CD14-positive monocyte (primary cell): ENCODE measurements at regions not wholly inside any gene's neighbourhood (a gene's known extent, or its start where the extent isn't known, plus 50 kb on each side); places are given as distances from the start of the nearest gene placed in this dataset.

ENCODE experiments used
- DNase-seq, 3 donors: peaks; one replicate each; pipeline ENCODE4 v3.0.0-alpha.2; 2011 to 2022
- H2AFZ ChIP-seq: 2 replicates; pipeline ENCODE4 v1.6.0; 2012; ENCODE audit warnings: mild to moderate bottlenecking, low read depth, low read length, inconsistent platforms; ENCODE audit not compliant: insufficient read depth, poor library complexity, severe bottlenecking
- H3K27ac ChIP-seq, 2 donors: 1 replicate in 1 of 2; 2 replicates in 1 of 2; pipeline ENCODE4 v1.5.1; 2012 to 2013; ENCODE audit warnings: low read length in 2 of 2, control low read depth in 1 of 2, inconsistent platforms in 1 of 2, low read depth in 1 of 2, mild to moderate bottlenecking in 1 of 2
- H3K27me3 ChIP-seq, 2 donors: one replicate each; pipeline versions ENCODE4 v1.6.0 to v1.6.1; 2011 to 2013; ENCODE audit warnings: low read length in 2 of 2; ENCODE audit not compliant: control insufficient read depth in 2 of 2, insufficient read depth in 2 of 2
- H3K36me3 ChIP-seq, 2 donors: replicated peaks in 1 of 2; 1 replicate in 1 of 2; 2 replicates in 1 of 2; pipeline versions ENCODE4 v1.5.1 to v1.6.1; 2012 to 2013; ENCODE audit warnings: low read length in 2 of 2, control low read depth in 1 of 2, inconsistent platforms in 1 of 2, mild to moderate bottlenecking in 1 of 2; ENCODE audit not compliant: insufficient read depth in 2 of 2, control insufficient read depth in 1 of 2
- H3K4me1 ChIP-seq, 2 donors: 1 replicate in 1 of 2; 2 replicates in 1 of 2; pipeline versions ENCODE4 v1.5.1 to v1.6.1; 2012 to 2013; ENCODE audit warnings: low read length in 2 of 2, control low read depth in 1 of 2, inconsistent platforms in 1 of 2, mild to moderate bottlenecking in 1 of 2, moderate library complexity in 1 of 2; ENCODE audit not compliant: insufficient read depth in 2 of 2, control insufficient read depth in 1 of 2
- H3K4me2 ChIP-seq: replicated peaks from 2 replicates; pipeline ENCODE3; 2012; ENCODE audit warnings: low read length, moderate library complexity, mild to moderate bottlenecking; ENCODE audit not compliant: poor library complexity, severe bottlenecking; ENCODE audit errors: extremely low read depth
- H3K4me3 ChIP-seq, 3 experiments: fragments of 200-600 bp in 1 of 3; sonication (generic) in 1 of 3; replicated peaks in 1 of 3; 1 replicate in 2 of 3; 2 replicates in 1 of 3; pipeline ENCODE4 v1.5.1; 2011 to 2013; ENCODE audit warnings: low read length in 3 of 3, mild to moderate bottlenecking in 3 of 3, control low read depth in 2 of 3, low read depth in 2 of 3, inconsistent platforms in 1 of 3, moderate library complexity in 1 of 3
- H3K79me2 ChIP-seq: 2 replicates; pipeline ENCODE4 v1.6.0; 2012; ENCODE audit warnings: mild to moderate bottlenecking, control low read depth, inconsistent platforms, low read length, moderate library complexity; ENCODE audit not compliant: insufficient read depth
- H3K9ac ChIP-seq: 2 replicates; pipeline ENCODE4 v1.6.0; 2017; ENCODE audit warnings: low read length, mild to moderate bottlenecking; ENCODE audit not compliant: insufficient read depth, poor library complexity, severe bottlenecking
- H3K9me3 ChIP-seq, 2 donors: replicated peaks in 1 of 2; 1 replicate in 1 of 2; 2 replicates in 1 of 2; pipeline versions ENCODE4 v1.5.1 to v1.6.1; 2012 to 2013; ENCODE audit warnings: low read length in 2 of 2, control low read depth in 1 of 2; ENCODE audit not compliant: control insufficient read depth in 1 of 2, insufficient read depth in 1 of 2
- H4K20me1 ChIP-seq: 2 replicates; pipeline ENCODE4 v1.6.0; 2012; ENCODE audit warnings: mild to moderate bottlenecking, low read length, control low read depth, moderate library complexity; ENCODE audit not compliant: insufficient read depth
- H3K27ac Mint-ChIP-seq, 7 donors: one replicate each; pipeline ENCODE4 v1.8.0; 2020; ENCODE audit warnings: mild to moderate bottlenecking in 7 of 7, mixed read lengths in 7 of 7, moderate library complexity in 6 of 7, inconsistent platforms in 2 of 7
- H3K27me3 Mint-ChIP-seq, 3 donors: one replicate each; pipeline ENCODE4 v1.8.0; 2021 to 2022; ENCODE audit warnings: low read depth in 3 of 3, mild to moderate bottlenecking in 3 of 3, mixed read lengths in 3 of 3, moderate library complexity in 3 of 3, inconsistent platforms in 1 of 3
- H3K36me3 Mint-ChIP-seq, 2 donors: one replicate each; pipeline ENCODE4 v1.8.0; 2020; ENCODE audit warnings: mixed read lengths in 2 of 2, inconsistent platforms in 1 of 2, mild to moderate bottlenecking in 1 of 2
- H3K4me1 Mint-ChIP-seq: one replicate; pipeline ENCODE4 v1.8.0; 2020; ENCODE audit warnings: mild to moderate bottlenecking, mixed read lengths
- H3K4me3 Mint-ChIP-seq, 2 donors: one replicate each; pipeline ENCODE4 v1.8.0; 2020; ENCODE audit warnings: mild to moderate bottlenecking in 2 of 2, mixed read lengths in 2 of 2, moderate library complexity in 1 of 2
- H3K9me3 Mint-ChIP-seq, 7 donors: one replicate each; pipeline ENCODE4 v1.8.0; 2020 to 2022; ENCODE audit warnings: mixed read lengths in 7 of 7, mild to moderate bottlenecking in 6 of 7, moderate library complexity in 6 of 7, inconsistent platforms in 2 of 7
- WGBS: methylation state at CpG from one replicate; pipeline ENCODE4 v1.1.5; 2013; ENCODE audit warnings: missing lambda C conversion rate; ENCODE audit not compliant: insufficient coverage; 5-methylcytosine and 5-hydroxymethylcytosine counted together
- intact Hi-C, 2 donors: fragments of 100-400 bp; cut with micrococcal nuclease; formaldehyde crosslinking; loops; one replicate each; pipeline versions ENCODE4 v1.15.0 to v1.15.1; 2023
- TF ChIP-seq, protein P1 (sequence below): fragments of 200-600 bp; IDR thresholded peaks from one replicate; pipeline ENCODE4 v1.8.0; 2022; ENCODE audit warnings: antibody characterized with exemption, mild to moderate bottlenecking

DNA sequence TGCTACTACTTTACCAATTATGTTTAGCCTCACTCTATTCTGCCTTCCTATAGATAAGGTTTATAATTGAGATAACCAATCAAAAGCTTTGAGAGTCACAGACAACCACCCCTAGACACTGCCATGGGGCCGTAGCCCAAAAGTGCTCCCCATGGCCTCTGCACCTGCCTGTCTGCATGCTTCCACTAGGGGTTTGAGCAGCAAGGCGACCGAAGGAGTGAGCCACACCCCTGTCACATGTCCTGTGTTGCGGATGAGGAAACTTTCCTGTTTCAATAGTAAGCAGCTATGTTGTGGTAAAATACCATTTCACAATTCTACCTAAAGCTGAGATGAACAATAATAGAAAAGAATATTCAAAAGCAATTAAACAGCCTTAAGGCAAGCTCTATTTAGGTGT, 856.0 kb upstream of the FRG1 start:
- no peaks in the 10 kb centered on the region for H3K27me3 ChIP-seq
- no CpG with 5 or more reads among the region's 4 CpGs for WGBS
- H3K4me3 ChIP-seq: no peak overlapping the region
- H3K4me1 Mint-ChIP-seq: no peaks in the 10 kb centered on the region
- no peaks in the 10 kb centered on the region for H3K4me1 ChIP-seq
- H3K9me3 ChIP-seq: peaks cover 0 to 4% of the 10 kb centered on the region in 2 donors
- TF ChIP-seq, protein P1, sequence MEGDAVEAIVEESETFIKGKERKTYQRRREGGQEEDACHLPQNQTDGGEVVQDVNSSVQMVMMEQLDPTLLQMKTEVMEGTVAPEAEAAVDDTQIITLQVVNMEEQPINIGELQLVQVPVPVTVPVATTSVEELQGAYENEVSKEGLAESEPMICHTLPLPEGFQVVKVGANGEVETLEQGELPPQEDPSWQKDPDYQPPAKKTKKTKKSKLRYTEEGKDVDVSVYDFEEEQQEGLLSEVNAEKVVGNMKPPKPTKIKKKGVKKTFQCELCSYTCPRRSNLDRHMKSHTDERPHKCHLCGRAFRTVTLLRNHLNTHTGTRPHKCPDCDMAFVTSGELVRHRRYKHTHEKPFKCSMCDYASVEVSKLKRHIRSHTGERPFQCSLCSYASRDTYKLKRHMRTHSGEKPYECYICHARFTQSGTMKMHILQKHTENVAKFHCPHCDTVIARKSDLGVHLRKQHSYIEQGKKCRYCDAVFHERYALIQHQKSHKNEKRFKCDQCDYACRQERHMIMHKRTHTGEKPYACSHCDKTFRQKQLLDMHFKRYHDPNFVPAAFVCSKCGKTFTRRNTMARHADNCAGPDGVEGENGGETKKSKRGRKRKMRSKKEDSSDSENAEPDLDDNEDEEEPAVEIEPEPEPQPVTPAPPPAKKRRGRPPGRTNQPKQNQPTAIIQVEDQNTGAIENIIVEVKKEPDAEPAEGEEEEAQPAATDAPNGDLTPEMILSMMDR: no peak
- H3K27ac Mint-ChIP-seq: no peak overlapping the region
- no peak overlapping the region for H3K4me2 ChIP-seq
- no peak overlapping the region for H3K27ac ChIP-seq
- H3K36me3 ChIP-seq: no peaks in the 10 kb centered on the region
- H3K4me3 Mint-ChIP-seq: no peak overlapping the region
- no peak overlapping the region for H2AFZ ChIP-seq
- peaks cover 0 to 6% (median 3%) of the 10 kb centered on the region in 7 donors for H3K9me3 Mint-ChIP-seq
- no peak for DNase-seq
- H3K9ac ChIP-seq: no peak overlapping the region
- H3K27me3 Mint-ChIP-seq: no peaks in the 10 kb centered on the region
- no peaks in the 10 kb centered on the region for H4K20me1 ChIP-seq
- no peaks in the 10 kb centered on the region for H3K79me2 ChIP-seq
- intact Hi-C loops: no loop called here
- H3K36me3 Mint-ChIP-seq: no peaks in the 10 kb centered on the region

DNA sequence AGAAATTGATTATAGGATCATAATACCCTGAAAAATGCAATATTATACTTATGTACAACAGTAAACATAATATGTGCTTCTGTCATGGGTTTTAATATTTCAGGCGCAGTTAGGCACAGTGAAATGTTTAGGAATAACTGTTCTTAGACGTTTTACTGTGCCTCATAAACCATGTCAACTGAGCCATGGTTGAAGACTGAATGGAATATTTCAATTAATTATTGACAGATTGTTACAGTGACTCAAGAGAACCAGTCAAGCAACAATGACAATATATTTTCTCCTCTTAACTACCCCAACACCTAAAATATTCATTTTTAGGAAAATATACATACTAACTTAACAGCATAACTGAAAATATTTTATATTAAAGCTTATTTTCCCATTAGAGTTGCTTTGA, 852.7 kb upstream of the FRG1 start:
- H3K9me3 Mint-ChIP-seq: peaks cover 0 to 7% (median 3%) of the 10 kb centered on the region in 7 donors
- Histone ChIP-seq H3K4me1 (no peaks in the 10 kb centered on the region), H3K27ac (no peak overlapping the region), H2AFZ (no peak overlapping the region), H3K4me3 (no peak overlapping the region), H4K20me1 (no peaks in the 10 kb centered on the region), H3K79me2 (no peaks in the 10 kb centered on the region), H3K27me3 (no peaks in the 10 kb centered on the region), H3K9me3 (peaks cover 0 to 4% of the 10 kb centered on the region in 2 donors), H3K4me2 (no peak overlapping the region), H3K36me3 (no peaks in the 10 kb centered on the region), H3K9ac (no peak overlapping the region)
- TF ChIP-seq, protein P1: no peak
- H3K36me3 Mint-ChIP-seq: no peaks in the 10 kb centered on the region
- intact Hi-C loops: no loop called here
- WGBS: no CpG with 5 or more reads among the region's 2 CpGs
- H3K27me3 Mint-ChIP-seq: no peaks in the 10 kb centered on the region
- no peak for DNase-seq
- H3K27ac Mint-ChIP-seq: no peak overlapping the region
- H3K4me1 Mint-ChIP-seq: no peaks in the 10 kb centered on the region
- H3K4me3 Mint-ChIP-seq: no peak overlapping the region
